Endothelial cell of hepatic sinusoid (primary cell): ENCODE measurements at regions not wholly inside any gene's neighbourhood (a gene's known extent, or its start where the extent isn't known, plus 50 kb on each side); places are given as distances from the start of the nearest gene placed in this dataset.
"Not testable (repeated sequence)": the region's sequence is repeated elsewhere in the genome, so short reads cannot be mapped to it uniquely, and the experiment has no call there.

Source experiments
- in situ Hi-C: cut with HindIII; loops from 2 replicates; pipeline ENCODE4 v1.10.0; 2017; ENCODE audit warnings: low sequenced_read_pairs

DNA sequence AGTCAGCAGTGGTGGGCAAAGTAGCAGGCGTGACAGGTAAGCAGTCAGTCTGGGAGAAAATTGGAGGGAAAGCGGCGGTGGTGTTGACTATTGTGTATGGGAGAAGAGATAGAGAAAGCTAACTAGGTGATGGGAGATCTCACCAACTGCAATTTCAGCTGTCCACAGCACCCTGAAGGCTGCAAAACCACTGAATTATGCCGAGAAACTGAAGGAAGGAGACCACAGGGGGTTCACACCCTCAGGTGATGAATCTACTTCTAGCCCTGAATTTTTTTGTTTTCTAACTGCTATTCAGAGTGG is 631.5 kb downstream of the UQCRFS1 start:
- in situ Hi-C loops: no loop called here

DNA sequence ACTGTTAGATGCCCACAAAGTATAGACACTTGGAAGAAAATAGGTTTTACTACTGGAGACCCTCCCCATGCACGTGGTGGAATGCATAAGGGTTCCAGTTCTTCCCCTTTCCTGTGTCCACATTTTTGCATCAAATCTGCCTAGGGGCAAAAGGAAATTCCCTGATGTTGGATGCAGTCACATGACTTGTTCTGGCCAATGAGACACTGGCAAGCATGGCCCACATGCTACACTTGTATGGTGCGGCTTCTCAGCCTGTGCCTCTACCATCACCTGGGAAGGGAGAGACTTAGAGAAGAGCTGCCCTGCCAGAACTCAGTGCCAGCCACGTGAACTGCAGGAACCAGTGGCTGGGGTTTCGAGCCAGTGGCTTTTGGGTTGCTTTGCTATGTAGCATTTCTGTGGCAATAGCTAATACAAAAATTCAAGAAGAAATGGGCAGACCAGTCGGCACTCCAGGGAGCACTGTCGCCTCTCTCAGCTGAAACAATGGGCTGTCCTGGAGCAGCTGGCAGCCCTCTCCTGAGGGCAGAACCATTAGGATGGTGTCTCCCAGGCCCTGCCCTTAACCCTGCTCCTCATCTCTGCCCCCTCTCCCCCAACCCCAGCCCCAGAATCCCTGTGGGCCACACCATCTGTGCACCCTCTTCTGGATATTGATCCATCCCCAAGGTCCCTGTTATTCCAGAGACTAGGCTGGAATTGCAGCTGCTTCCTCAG is 634.0 kb downstream of the UQCRFS1 start:
- in situ Hi-C loops: no loop called here

GRCh38 chr19:28578208-28578607 is 634.7 kb downstream of the UQCRFS1 start:
- in situ Hi-C loops: no loop called here

DNA sequence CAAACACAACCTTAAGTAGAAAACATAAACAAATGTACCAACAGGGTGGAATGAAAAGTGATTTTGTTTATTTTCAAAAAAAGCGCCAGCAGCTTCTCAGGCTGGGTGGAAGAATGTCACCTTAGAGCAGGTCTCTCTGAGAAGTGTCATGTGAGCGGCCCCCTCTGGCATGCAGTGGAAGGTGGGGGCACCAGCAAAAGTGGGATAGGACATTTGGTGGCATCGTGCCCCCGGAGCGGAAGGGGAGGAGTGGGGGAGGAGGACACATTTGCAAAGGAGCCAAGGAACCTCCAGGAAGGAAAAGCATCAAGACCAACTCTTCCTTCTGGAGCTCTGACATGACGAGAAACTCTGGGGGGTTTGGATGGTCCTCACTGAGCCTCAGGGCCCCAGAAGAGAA is 635.3 kb downstream of the UQCRFS1 start:
- in situ Hi-C loops: no loop called here

DNA sequence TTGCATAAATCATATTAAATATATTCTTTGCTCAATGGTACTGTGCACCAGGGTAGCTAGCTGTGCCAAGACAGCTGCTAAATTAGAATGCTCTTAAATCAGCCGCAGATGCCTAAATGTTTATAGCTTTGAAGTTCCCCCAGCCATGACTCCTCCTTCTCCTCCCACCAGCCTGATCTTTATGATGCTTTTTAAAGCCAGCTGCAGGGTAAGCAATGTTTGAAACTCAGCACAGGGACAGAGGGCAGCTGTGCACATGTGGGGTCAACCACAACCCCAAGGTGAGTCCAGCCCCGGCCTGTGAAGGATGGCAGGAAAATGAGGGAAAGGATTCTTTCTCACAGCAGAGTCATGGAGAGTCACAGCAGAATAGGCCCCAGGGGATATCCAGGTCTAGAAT is 635.7 kb downstream of the UQCRFS1 start:
- in situ Hi-C loops: no loop called here

- in situ Hi-C loops: no loop called here
Observed at GRCh38 chr19:28575816-28576215, 637.1 kb downstream of the UQCRFS1 start.

GRCh38 chr19:28575312-28575711 is 637.6 kb downstream of the UQCRFS1 start:
- in situ Hi-C loops: not testable (repeated sequence)

GRCh38 chr19:28574212-28574611 is 638.7 kb downstream of the UQCRFS1 start:
- in situ Hi-C loops: no loop called here

GRCh38 chr19:28569132-28570131 is 643.5 kb downstream of the UQCRFS1 start:
- in situ Hi-C loops: no loop called here

DNA sequence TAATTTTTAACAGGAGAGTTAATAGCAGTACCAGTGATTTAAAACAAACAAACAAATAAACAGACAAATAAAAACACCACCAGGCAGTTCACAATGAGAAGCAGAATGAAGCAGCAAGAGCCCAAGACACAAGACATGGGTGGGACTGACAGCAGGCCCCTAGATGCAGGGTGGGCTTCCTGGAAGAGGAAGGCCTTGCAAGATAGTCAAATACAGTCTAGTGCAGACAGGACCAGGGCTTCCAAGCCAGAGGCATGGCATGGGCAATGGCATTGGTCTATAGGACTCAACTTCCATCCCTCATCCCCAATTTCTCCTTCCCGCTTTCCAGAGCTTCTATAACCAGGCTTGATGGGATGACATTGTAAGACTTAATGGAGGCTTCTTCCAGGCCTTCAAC is 645.1 kb downstream of the UQCRFS1 start:
- in situ Hi-C loops: no loop called here

DNA sequence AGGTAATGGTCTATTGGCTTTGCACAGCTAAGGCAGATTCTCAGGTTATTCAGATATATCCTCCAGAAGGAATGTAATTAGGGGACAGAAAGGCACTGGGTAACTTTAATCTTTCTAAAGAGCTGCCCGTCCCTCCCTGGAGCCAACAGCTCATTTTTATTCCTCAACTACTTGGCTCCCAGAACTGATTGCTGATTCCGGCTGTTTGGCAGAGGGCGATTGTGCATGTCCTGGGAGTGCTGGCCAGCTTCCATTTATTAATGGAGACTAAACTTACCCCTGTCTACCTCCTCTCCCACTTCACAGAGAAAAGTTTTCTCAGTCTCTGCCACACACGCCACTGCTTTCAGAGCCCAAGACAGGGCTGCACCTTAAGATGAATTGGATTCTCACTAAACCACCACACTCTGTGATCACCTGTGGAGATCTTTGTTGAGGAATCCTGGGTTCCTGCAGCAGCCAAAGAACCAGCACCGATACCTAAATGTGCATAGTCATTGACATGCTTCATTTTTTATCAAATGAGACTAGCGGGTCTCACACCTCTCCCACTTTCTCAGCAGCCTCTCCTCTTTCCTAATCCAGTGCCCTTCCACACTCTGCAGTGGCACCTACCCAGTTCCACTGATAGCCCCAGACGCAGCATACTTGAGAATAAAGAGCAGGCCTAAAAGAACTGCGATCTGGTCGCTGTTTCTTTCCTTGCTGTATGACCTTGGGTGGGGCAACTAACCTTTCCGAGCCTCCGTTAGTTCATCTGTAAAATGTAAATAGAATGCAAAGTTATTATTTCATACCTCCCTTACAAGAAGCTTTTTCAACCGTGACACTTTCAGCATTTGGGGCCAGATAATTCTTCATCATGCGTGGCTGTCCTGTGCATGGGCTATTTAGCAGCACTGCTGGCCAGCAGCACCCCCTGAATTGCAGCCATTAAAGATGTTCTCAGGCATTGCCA is 648.7 kb downstream of the UQCRFS1 start:
- in situ Hi-C loops: no loop called here

- in situ Hi-C loops: no loop called here
Observed at GRCh38 chr19:28560786-28561185, 652.2 kb downstream of the UQCRFS1 start.

- in situ Hi-C loops: no loop called here
Observed at GRCh38 chr19:28558783-28559182, 654.2 kb downstream of the UQCRFS1 start.

GRCh38 chr19:28556371-28556770 is 656.6 kb downstream of the UQCRFS1 start:
- in situ Hi-C loops: no loop called here

GRCh38 chr19:28555317-28555716 is 657.6 kb downstream of the UQCRFS1 start:
- in situ Hi-C loops: no loop called here

DNA sequence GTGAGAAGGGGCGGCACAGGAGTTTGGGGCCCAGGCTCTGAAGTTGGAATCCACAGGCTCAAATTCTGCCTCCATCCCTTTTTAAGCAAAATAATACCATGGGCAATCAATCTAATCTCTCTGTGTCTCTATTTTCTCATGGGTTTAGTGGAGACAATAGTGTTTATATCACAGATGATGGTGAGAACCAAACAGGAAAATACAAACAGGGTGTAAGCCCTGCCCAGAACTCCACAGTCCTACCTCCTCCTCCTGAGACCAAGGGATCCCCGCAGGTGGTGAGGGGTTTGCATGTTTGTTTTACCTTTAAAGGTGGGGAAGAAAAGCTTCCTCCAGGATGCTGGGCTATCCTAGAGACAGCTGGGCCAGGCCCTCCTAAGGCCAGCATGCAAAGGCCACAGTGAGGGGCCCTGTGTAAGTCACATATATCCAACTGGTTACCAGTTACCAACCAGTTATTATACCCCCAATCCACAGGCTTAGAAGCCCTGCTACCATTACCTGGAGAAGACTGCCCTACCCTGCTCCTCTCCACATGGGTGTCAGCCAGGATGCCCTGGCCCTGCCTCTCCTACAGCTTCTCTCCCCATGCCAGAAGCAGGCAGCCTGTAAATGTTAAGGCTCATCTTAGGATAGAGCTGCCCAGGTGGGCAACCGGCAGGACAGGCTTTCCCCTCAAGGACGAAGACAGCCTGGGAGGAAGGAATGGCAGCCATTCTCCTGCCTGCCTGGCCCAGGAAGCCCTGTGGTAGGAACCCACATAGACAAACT is 658.4 kb downstream of the UQCRFS1 start:
- in situ Hi-C loops: no loop called here

GRCh38 chr19:28553764-28554163 is 659.2 kb downstream of the UQCRFS1 start:
- in situ Hi-C loops: no loop called here

- in situ Hi-C loops: no loop called here
Observed at GRCh38 chr19:28553005-28553404, 659.9 kb downstream of the UQCRFS1 start.

- in situ Hi-C loops: no loop called here
Observed at GRCh38 chr19:28549680-28550277, 663.2 kb downstream of the UQCRFS1 start.

DNA sequence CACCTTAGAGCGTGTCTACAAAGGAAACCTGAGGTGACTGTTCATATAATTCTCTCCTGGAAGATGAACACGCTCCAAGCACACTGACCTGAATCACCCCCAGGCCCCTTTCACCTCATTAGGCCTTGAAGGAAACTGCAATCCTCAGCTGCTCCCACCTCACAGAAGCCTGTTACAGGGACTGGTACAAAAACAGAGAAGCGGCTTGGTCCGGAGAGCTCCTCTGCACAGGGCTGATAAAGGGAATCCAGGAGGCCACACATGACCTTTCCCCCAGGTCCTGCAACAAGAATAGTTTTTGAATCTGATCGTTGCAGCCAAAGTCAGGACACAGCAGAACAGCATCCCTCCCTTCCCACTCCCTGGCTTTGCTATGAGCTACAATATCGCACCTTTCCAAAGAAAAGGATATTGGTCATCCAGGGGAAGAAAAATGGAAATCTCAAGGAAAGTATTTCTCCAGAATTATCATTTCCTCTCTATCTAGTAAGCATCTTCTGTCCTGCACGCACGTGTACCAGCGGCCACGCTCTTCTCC is 666.7 kb downstream of the UQCRFS1 start:
- in situ Hi-C loops: no loop called here
